ENCODE measurements at regions not wholly inside any gene's neighbourhood (a gene's known extent, or its start where the extent isn't known, plus 50 kb on each side); places are given as distances from the start of the nearest gene placed in this dataset.

- no peaks in the 10 kb centered on the region for H4K20me1 ChIP-seq (ENCODE audit: insufficient read depth, low read length)
- TF ChIP-seq CTCF (IDR thresholded peaks at IDR 0.05; ENCODE audit: borderline replicate concordance, extremely low read depth, low read length, poor library complexity, severe bottlenecking) (no peak), EZH2 (IDR thresholded peaks at IDR 0.05; ENCODE audit: borderline replicate concordance, low read depth, low read length, severe bottlenecking) (no peak)
- no peak overlapping the region for H3K4me3 ChIP-seq (ENCODE audit: low read depth in 1 of 2, low read length in 2 of 2)
- no peaks in the 10 kb centered on the region for H3K79me2 ChIP-seq (ENCODE audit: insufficient read depth, low read length)
- no peaks in the 10 kb centered on the region for H3K9me3 ChIP-seq (ENCODE audit: insufficient read depth, low read length, severe bottlenecking)
- H3K4me1 ChIP-seq (ENCODE audit: insufficient read depth, low read length): no peaks in the 10 kb centered on the region
- H3K4me2 ChIP-seq (ENCODE audit: insufficient read depth, low read length): no peak overlapping the region
- H3K36me3 ChIP-seq (ENCODE audit: insufficient read depth, low read length): no peaks in the 10 kb centered on the region
- no peak for ATAC-seq (ENCODE audit: insufficient read depth, low read depth)
- H3K27ac ChIP-seq (ENCODE audit: low read length): no peak overlapping the region
- H3K9ac ChIP-seq (ENCODE audit: low read depth, low read length): no peak overlapping the region
- no peaks in the 10 kb centered on the region for H3K27me3 ChIP-seq (ENCODE audit: insufficient read depth, low read length, poor library complexity)
- DNase-seq: no peak
- H2AFZ ChIP-seq (ENCODE audit: low read depth, low read length): no peak overlapping the region
Measured at GRCh38 chr2:59073286-59073685, 832.2 kb upstream of the FANCL start.

GRCh38 chr2:59068255-59068654 lies 827.1 kb upstream of the FANCL start:
- no peak for TF ChIP-seq CTCF (IDR thresholded peaks at IDR 0.05; ENCODE audit: borderline replicate concordance, extremely low read depth, low read length, poor library complexity, severe bottlenecking)
- TF ChIP-seq EZH2 (IDR thresholded peaks at IDR 0.05; ENCODE audit: borderline replicate concordance, low read depth, low read length, severe bottlenecking): no peak
- no peak for ATAC-seq (ENCODE audit: insufficient read depth, low read depth)

GRCh38 chr2:59066787-59067399 lies 825.8 kb upstream of the FANCL start:
- Histone ChIP-seq H3K4me3 (ENCODE audit: low read depth in 1 of 2, low read length in 2 of 2) (no peak overlapping the region), H3K9ac (ENCODE audit: low read depth, low read length) (no peak overlapping the region), H3K4me2 (ENCODE audit: insufficient read depth, low read length) (no peak overlapping the region), H2AFZ (ENCODE audit: low read depth, low read length) (no peak overlapping the region), H3K79me2 (ENCODE audit: insufficient read depth, low read length) (no peaks in the 10 kb centered on the region), H3K27me3 (ENCODE audit: insufficient read depth, low read length, poor library complexity) (no peaks in the 10 kb centered on the region), H3K36me3 (ENCODE audit: insufficient read depth, low read length) (no peaks in the 10 kb centered on the region), H3K9me3 (ENCODE audit: insufficient read depth, low read length, severe bottlenecking) (no peaks in the 10 kb centered on the region), H3K27ac (ENCODE audit: low read length) (no peak overlapping the region), H3K4me1 (ENCODE audit: insufficient read depth, low read length) (no peaks in the 10 kb centered on the region), H4K20me1 (ENCODE audit: insufficient read depth, low read length) (no peaks in the 10 kb centered on the region)
- ATAC-seq (ENCODE audit: insufficient read depth, low read depth): no peak
- no peak for DNase-seq
- TF ChIP-seq EZH2 (IDR thresholded peaks at IDR 0.05; ENCODE audit: borderline replicate concordance, low read depth, low read length, severe bottlenecking) (no peak), CTCF (IDR thresholded peaks at IDR 0.05; ENCODE audit: borderline replicate concordance, extremely low read depth, low read length, poor library complexity, severe bottlenecking) (no peak)

More at GRCh38 chr2:59068255-59068654, 827.1 kb upstream of the FANCL start:
- no peaks in the 10 kb centered on the region for H3K4me1 ChIP-seq (ENCODE audit: insufficient read depth, low read length)
- no peaks in the 10 kb centered on the region for H3K36me3 ChIP-seq (ENCODE audit: insufficient read depth, low read length)
- no peak overlapping the region for H3K4me3 ChIP-seq (ENCODE audit: low read depth in 1 of 2, low read length in 2 of 2)
- DNase-seq: no peak
- H2AFZ ChIP-seq (ENCODE audit: low read depth, low read length): no peak overlapping the region
- no peaks in the 10 kb centered on the region for H3K79me2 ChIP-seq (ENCODE audit: insufficient read depth, low read length)
- no peaks in the 10 kb centered on the region for H3K27me3 ChIP-seq (ENCODE audit: insufficient read depth, low read length, poor library complexity)
- no peaks in the 10 kb centered on the region for H3K9me3 ChIP-seq (ENCODE audit: insufficient read depth, low read length, severe bottlenecking)
- H3K27ac ChIP-seq (ENCODE audit: low read length): no peak overlapping the region
- H3K9ac ChIP-seq (ENCODE audit: low read depth, low read length): no peak overlapping the region
- H4K20me1 ChIP-seq (ENCODE audit: insufficient read depth, low read length): no peaks in the 10 kb centered on the region
- no peak overlapping the region for H3K4me2 ChIP-seq (ENCODE audit: insufficient read depth, low read length)
